Keratinocyte (primary cell): ENCODE measurements at regions not wholly inside any gene's neighbourhood (a gene's known extent, or its start where the extent isn't known, plus 50 kb on each side); places are given as distances from the start of the nearest gene placed in this dataset.

Experiments used
- DNase-seq: peaks from one replicate; pipeline ENCODE4 v3.0.0-alpha.2; 2011; ENCODE audit warnings: low read depth, missing footprints, low spot score
- FAIRE-seq: peaks from 2 replicates; lab custom pipeline; 2011; peaks lifted over from hg19 to GRCh38; lab: Jason Lieb, UNC
- H2AFZ ChIP-seq: 2 replicates; pipeline ENCODE4 v1.6.0; 2012; ENCODE audit warnings: low read length, control low read depth, inconsistent platforms; ENCODE audit not compliant: control insufficient read depth
- H3K27ac ChIP-seq: 2 replicates; pipeline ENCODE4 v1.5.1; 2011; ENCODE audit warnings: low read length; ENCODE audit not compliant: control insufficient read depth, insufficient read depth
- H3K27me3 ChIP-seq: 3 replicates; pipeline ENCODE4 v1.6.0; 2011; ENCODE audit warnings: low read length; ENCODE audit not compliant: control insufficient read depth, insufficient read depth; ENCODE audit errors: extremely low read depth
- H3K36me3 ChIP-seq, 2 experiments: 2 replicates in 1 of 2; 3 replicates in 1 of 2; pipeline ENCODE4 v1.5.1; 2011; ENCODE audit warnings: low read length in 2 of 2, mild to moderate bottlenecking in 1 of 2; ENCODE audit not compliant: control insufficient read depth in 2 of 2, insufficient read depth in 2 of 2; ENCODE audit errors: extremely low read depth in 1 of 2
- H3K4me1 ChIP-seq: 3 replicates; pipeline ENCODE4 v1.5.1; 2011; ENCODE audit warnings: low read length; ENCODE audit not compliant: control insufficient read depth, insufficient read depth; ENCODE audit errors: extremely low read depth
- H3K4me2 ChIP-seq: 3 replicates; pipeline ENCODE4 v1.6.0; 2011; ENCODE audit warnings: low read depth, low read length; ENCODE audit not compliant: control insufficient read depth, insufficient read depth; ENCODE audit errors: extremely low read depth
- H3K4me3 ChIP-seq, 3 experiments: fragments of 200-600 bp in 1 of 3; sonication (generic) in 1 of 3; 2 replicates in 2 of 3; 3 replicates in 1 of 3; pipeline ENCODE4 v1.5.1; 2011 to 2016; ENCODE audit warnings: low read length in 3 of 3, mild to moderate bottlenecking in 3 of 3, control low read depth in 2 of 3, inconsistent platforms in 1 of 3, low read depth in 1 of 3, mixed read lengths in 1 of 3, mixed run types in 1 of 3, moderate library complexity in 1 of 3; ENCODE audit not compliant: control insufficient read depth in 2 of 3, insufficient read depth in 2 of 3; ENCODE audit errors: extremely low read depth in 1 of 3
- H3K79me2 ChIP-seq: 2 replicates; pipeline ENCODE4 v1.6.0; 2012; ENCODE audit warnings: low read length; ENCODE audit not compliant: control insufficient read depth, insufficient read depth
- H3K9ac ChIP-seq: 3 replicates; pipeline ENCODE4 v1.6.0; 2011; ENCODE audit warnings: low read length; ENCODE audit not compliant: control insufficient read depth, insufficient read depth; ENCODE audit errors: extremely low read depth
- H3K9me1 ChIP-seq: 3 replicates; pipeline ENCODE4 v1.6.0; 2011; ENCODE audit warnings: low read length; ENCODE audit not compliant: control insufficient read depth, insufficient read depth; ENCODE audit errors: extremely low read depth
- H3K9me3 ChIP-seq: 2 replicates; pipeline ENCODE4 v1.5.1; 2012; ENCODE audit warnings: low read depth, low read length; ENCODE audit not compliant: control insufficient read depth
- H4K20me1 ChIP-seq: 3 replicates; pipeline ENCODE4 v1.6.0; 2011; ENCODE audit warnings: low read length; ENCODE audit not compliant: control insufficient read depth, insufficient read depth; ENCODE audit errors: extremely low read depth
- CTCF ChIP-seq, 3 experiments: IDR thresholded peaks in 1 of 3; conservative IDR thresholded peaks in 1 of 3; optimal IDR thresholded peaks in 1 of 3; 2 replicates in 2 of 3; 3 replicates in 1 of 3; pipeline versions ENCODE3 to v1.5.1; 2011; ENCODE audit warnings: low read length in 3 of 3, mild to moderate bottlenecking in 3 of 3, moderate library complexity in 2 of 3, control low read depth in 1 of 3, inconsistent platforms in 1 of 3; ENCODE audit not compliant: insufficient read depth in 2 of 3; ENCODE audit errors: extremely low read depth in 1 of 3
- EZH2 ChIP-seq: IDR thresholded peaks from one replicate; pipeline ENCODE4 v1.6.1; 2012; ENCODE audit warnings: inconsistent platforms, mild to moderate bottlenecking, low read length, moderate library complexity
- dilution Hi-C: fragments of 300-500 bp; cut with MboI; formaldehyde crosslinking; loops from one replicate; pipeline ENCODE4 v1.7.0; 2020; ENCODE audit warnings: low sequenced_read_pairs; ENCODE audit not compliant: extremely low pct_ligation_motif_present

GRCh38 chr6:145400508-145400907 lies 334.8 kb downstream of the EPM2A start:
- Histone ChIP-seq H3K27ac (no peak overlapping the region), H3K9me3 (no peaks in the 10 kb centered on the region), H3K4me2 (no peak overlapping the region), H3K36me3 (no peaks in the 10 kb centered on the region), H3K79me2 (no peaks in the 10 kb centered on the region), H3K4me3 (no peak overlapping the region), H3K4me1 (no peaks in the 10 kb centered on the region), H3K9me1 (no peaks in the 10 kb centered on the region), H2AFZ (no peak overlapping the region), H3K27me3 (no peaks in the 10 kb centered on the region), H4K20me1 (no peaks in the 10 kb centered on the region), H3K9ac (no peak overlapping the region)
- FAIRE-seq, result no peak
- no peak for DNase-seq
- dilution Hi-C loops, result no loop called here
- TF ChIP-seq CTCF (optimal IDR thresholded peaks at IDR 0.05 in 1 of 3, IDR thresholded peaks at IDR 0.05 in 1 of 3, conservative IDR thresholded peaks at IDR 0.05 in 1 of 3; ENCODE audit: extremely low read depth in 1 of 3, insufficient read depth in 2 of 3, low read length in 3 of 3) (no peak), EZH2 (no peak)

GRCh38 chr6:145405006-145405551 lies 330.2 kb downstream of the EPM2A start:
- H3K79me2 ChIP-seq, result no peaks in the 10 kb centered on the region
- no peak overlapping the region for H3K9ac ChIP-seq
- dilution Hi-C loops, result no loop called here
- H3K4me2 ChIP-seq, result no peak overlapping the region
- H3K27me3 ChIP-seq, result no peaks in the 10 kb centered on the region
- TF ChIP-seq CTCF (optimal IDR thresholded peaks at IDR 0.05 in 1 of 3, IDR thresholded peaks at IDR 0.05 in 1 of 3, conservative IDR thresholded peaks at IDR 0.05 in 1 of 3; ENCODE audit: extremely low read depth in 1 of 3, insufficient read depth in 2 of 3, low read length in 3 of 3) (no peak), EZH2 (no peak)
- no peak for FAIRE-seq
- H2AFZ ChIP-seq, result no peak overlapping the region
- H3K9me3 ChIP-seq, result no peaks in the 10 kb centered on the region
- no peak overlapping the region for H3K27ac ChIP-seq
- no peak for DNase-seq
- no peaks in the 10 kb centered on the region for H3K36me3 ChIP-seq
- H3K9me1 ChIP-seq, result no peaks in the 10 kb centered on the region
- no peaks in the 10 kb centered on the region for H3K4me1 ChIP-seq
- H3K4me3 ChIP-seq, result no peak overlapping the region
- no peaks in the 10 kb centered on the region for H4K20me1 ChIP-seq
